ENCODE measurements at regions not wholly inside any gene's neighbourhood (a gene's known extent, or its start where the extent isn't known, plus 50 kb on each side); places are given as distances from the start of the nearest gene placed in this dataset.
A peak's percentile ranks its signal among the peaks of the same experiment; 100 is the strongest.

GRCh38 chr2:207255565-207256470, 90.1 kb upstream of the KLF7 start:
- DNase-seq (ENCODE audit: low spot score in 2 of 2) (no peak), FAIRE-seq (no peak)

GRCh38 chr2:207256476-207257207, 90.9 kb upstream of the KLF7 start:
- no peak for FAIRE-seq
- DNase-seq (ENCODE audit: low spot score in 2 of 2): no peak

- DNase-seq (ENCODE audit: low spot score in 2 of 2): no peak
- no peak for FAIRE-seq
These were observed 91.8 kb upstream of the KLF7 start for GRCh38 chr2:207257251-207258250.

- DNase-seq (ENCODE audit: low spot score in 2 of 2) (peak in 1 of 2 donors; percentile 22), FAIRE-seq (no peak)
These were observed 92.7 kb upstream of the KLF7 start for GRCh38 chr2:207258263-207258991.

- DNase-seq (ENCODE audit: low spot score in 2 of 2): no peak
- FAIRE-seq: no peak
These were observed 94.3 kb upstream of the KLF7 start for GRCh38 chr2:207260021-207260420.

GRCh38 chr2:207260947-207261346, 95.2 kb upstream of the KLF7 start:
- FAIRE-seq (no peak), DNase-seq (ENCODE audit: low spot score in 2 of 2) (no peak)

- DNase-seq (ENCODE audit: low spot score in 2 of 2): no peak
- no peak for FAIRE-seq
These were observed 98.6 kb upstream of the KLF7 start for GRCh38 chr2:207264310-207264709.

- DNase-seq (ENCODE audit: low spot score in 2 of 2): no peak
- FAIRE-seq: no peak
These were observed 99.6 kb upstream of the KLF7 start for GRCh38 chr2:207265332-207265731.

GRCh38 chr2:207265869-207266268, 100.1 kb upstream of the KLF7 start:
- DNase-seq (ENCODE audit: low spot score in 2 of 2): no peak
- FAIRE-seq: no peak

- FAIRE-seq (no peak), DNase-seq (ENCODE audit: low spot score in 2 of 2) (no peak)
These were observed 100.9 kb upstream of the KLF7 start for GRCh38 chr2:207266648-207267047.

GRCh38 chr2:207269038-207269437, 103.3 kb upstream of the KLF7 start:
- DNase-seq (ENCODE audit: low spot score in 2 of 2) (no peak), FAIRE-seq (no peak)

GRCh38 chr2:207274530-207275189, 108.9 kb upstream of the KLF7 start:
- DNase-seq (ENCODE audit: low spot score in 2 of 2) (no peak), FAIRE-seq (no peak)

GRCh38 chr2:207275779-207276178, 110.0 kb upstream of the KLF7 start:
- no peak for DNase-seq (ENCODE audit: low spot score in 2 of 2)
- FAIRE-seq: no peak

GRCh38 chr2:207276248-207276647, 110.5 kb upstream of the KLF7 start:
- no peak for DNase-seq (ENCODE audit: low spot score in 2 of 2)
- FAIRE-seq: no peak

- DNase-seq (ENCODE audit: low spot score in 2 of 2): no peak
- no peak for FAIRE-seq
These were observed 111.1 kb upstream of the KLF7 start for GRCh38 chr2:207276858-207277257.

- DNase-seq (ENCODE audit: low spot score in 2 of 2) (no peak), FAIRE-seq (no peak)
These were observed 113.8 kb upstream of the KLF7 start for GRCh38 chr2:207279520-207279919.

GRCh38 chr2:207281436-207281835, 115.7 kb upstream of the KLF7 start:
- DNase-seq (ENCODE audit: low spot score in 2 of 2): no peak
- FAIRE-seq: no peak

- DNase-seq (ENCODE audit: low spot score in 2 of 2) (no peak), FAIRE-seq (no peak)
These were observed 117.2 kb upstream of the KLF7 start for GRCh38 chr2:207282916-207283315.

- no peak for FAIRE-seq
These were observed 117.6 kb upstream of the KLF7 start for GRCh38 chr2:207283356-207283755.

More at GRCh38 chr2:207283356-207283755, 117.6 kb upstream of the KLF7 start:
- DNase-seq (ENCODE audit: low spot score in 2 of 2): no peak
